T-cell (primary cell): ENCODE measurements at regions not wholly inside any gene's neighbourhood (a gene's known extent, or its start where the extent isn't known, plus 50 kb on each side); places are given as distances from the start of the nearest gene placed in this dataset.

Experiments
- ATAC-seq, 4 experiments: fragments of 200-7000 bp in 3 of 4; fragments of 150-1000 bp in 1 of 4; cut with Tn5 transposase; replicated peaks in 1 of 4; 1 replicate in 3 of 4; 2 replicates in 1 of 4; pipeline ENCODE4 v1.10.0; 2021; ENCODE audit warnings: moderate library complexity in 3 of 4, mild to moderate bottlenecking in 2 of 4, moderate number of reproducible peaks in 1 of 4
- CTCF ChIA-PET, 2 donors: fragments of 300-600 bp; sonication (Branson Sonifier 250); formaldehyde crosslinking; loops; one replicate each; lab custom pipeline; 2022; ENCODE audit warnings: antibody characterized with exemption in 2 of 2; lab: Charles Lee
- POLR2A ChIA-PET, 2 donors: fragments of 300-600 bp; sonication (Branson Sonifier 250); formaldehyde crosslinking; loops; one replicate each; lab custom pipeline; 2022; ENCODE audit warnings: antibody characterized with exemption in 2 of 2; lab: Charles Lee
- DNase-seq, 35 experiments: peaks; one replicate each; pipeline versions ENCODE4 v3.0.0 to v3.0.0-alpha.2; 2013 to 2023
- H3K27ac ChIP-seq: one replicate; pipeline ENCODE4 v1.5.1; 2013; ENCODE audit warnings: low read length
- H3K27me3 ChIP-seq, 2 experiments: replicated peaks in 1 of 2; 1 replicate in 1 of 2; 2 replicates in 1 of 2; pipeline versions ENCODE4 v1.6.1 to v1.7.0; 2013; ENCODE audit warnings: low read length in 1 of 2, mixed read lengths in 1 of 2; ENCODE audit not compliant: control insufficient read depth in 2 of 2, insufficient read depth in 2 of 2; ENCODE audit errors: extremely low read depth in 1 of 2
- H3K36me3 ChIP-seq, 2 donors: 1 replicate in 1 of 2; 2 replicates in 1 of 2; pipeline versions ENCODE4 v1.6.1 to v1.7.0; 2013; ENCODE audit warnings: low read length in 1 of 2; ENCODE audit not compliant: control insufficient read depth in 2 of 2, insufficient read depth in 1 of 2; ENCODE audit errors: extremely low read depth in 1 of 2
- H3K4me1 ChIP-seq, 2 experiments: 1 replicate in 1 of 2; 2 replicates in 1 of 2; pipeline versions ENCODE4 v1.6.1 to v1.7.0; 2013; ENCODE audit warnings: low read length in 2 of 2, mixed read lengths in 1 of 2; ENCODE audit not compliant: insufficient read depth in 2 of 2, control insufficient read depth in 1 of 2; ENCODE audit errors: extremely low read depth in 1 of 2
- H3K4me3 ChIP-seq, 2 donors: 1 replicate in 1 of 2; 2 replicates in 1 of 2; pipeline versions ENCODE4 v1.5.1 to v1.7.0; 2013; ENCODE audit warnings: mild to moderate bottlenecking in 2 of 2, low read length in 1 of 2, moderate library complexity in 1 of 2; ENCODE audit not compliant: control insufficient read depth in 1 of 2; ENCODE audit errors: extremely low read depth in 1 of 2
- H3K9me3 ChIP-seq: 2 replicates; pipeline ENCODE4 v1.7.0; 2013
- H3K27ac Mint-ChIP-seq, 2 donors: one replicate each; pipeline ENCODE4 v1.8.0; 2020 to 2021; ENCODE audit warnings: mild to moderate bottlenecking in 2 of 2, mixed read lengths in 2 of 2
- H3K27me3 Mint-ChIP-seq, 2 donors: one replicate each; pipeline ENCODE4 v1.8.0; 2021 to 2022; ENCODE audit warnings: mixed read lengths in 2 of 2
- H3K36me3 Mint-ChIP-seq: one replicate; pipeline ENCODE4 v1.8.0; 2021; ENCODE audit warnings: mixed read lengths
- H3K4me1 Mint-ChIP-seq, 3 donors: one replicate each; pipeline ENCODE4 v1.8.0; 2020 to 2022; ENCODE audit warnings: mixed read lengths in 3 of 3, mild to moderate bottlenecking in 1 of 3
- H3K4me3 Mint-ChIP-seq, 3 donors: one replicate each; pipeline ENCODE4 v1.8.0; 2020 to 2022; ENCODE audit warnings: mild to moderate bottlenecking in 3 of 3, mixed read lengths in 3 of 3, moderate library complexity in 3 of 3
- H3K9me3 Mint-ChIP-seq, 3 donors: one replicate each; pipeline ENCODE4 v1.8.0; 2020 to 2022; ENCODE audit warnings: mixed read lengths in 3 of 3
- WGBS: methylation state at CpG from one replicate; pipeline ENCODE4 v1.1.5; 2013; ENCODE audit warnings: missing lambda C conversion rate; ENCODE audit not compliant: insufficient coverage; 5-methylcytosine and 5-hydroxymethylcytosine counted together

GRCh38 chr2:175648577-175649063 lies 353.4 kb downstream of the LNPK start:
- H3K36me3 Mint-ChIP-seq: no peaks in the 10 kb centered on the region
- no peak overlapping the region for H3K4me3 ChIP-seq
- no peak overlapping the region for H3K27ac Mint-ChIP-seq
- CTCF ChIA-PET: no interaction called here
- H3K9me3 ChIP-seq: no peaks in the 10 kb centered on the region
- no peaks in the 10 kb centered on the region for H3K4me1 Mint-ChIP-seq
- no peaks in the 10 kb centered on the region for H3K36me3 ChIP-seq
- H3K4me1 ChIP-seq: no peaks in the 10 kb centered on the region
- H3K27ac ChIP-seq: no peak overlapping the region
- no peak overlapping the region for H3K4me3 Mint-ChIP-seq
- H3K9me3 Mint-ChIP-seq: peaks cover 0 to 3% (median 0%) of the 10 kb centered on the region in 3 donors
- DNase-seq: no peak
- no peak for ATAC-seq
- POLR2A ChIA-PET: interaction anchor here in 1 of 2 donors (0.7 kb wide), 1 partner anchor 1255 kb away, joined by 3 read pairs; no protein-coding TSS in a partner anchor
- peaks cover 8 to 11% of the 10 kb centered on the region in 2 donors for H3K27me3 Mint-ChIP-seq
- WGBS: no CpG with 5 or more reads among the region's 1 CpG
- H3K27me3 ChIP-seq: peaks cover 0 to 13% of the 10 kb centered on the region in 2 experiments

GRCh38 chr2:175647058-175647457 lies 355.0 kb downstream of the LNPK start:
- no peak for DNase-seq
- Mint-ChIP-seq H3K27ac (no peak overlapping the region), H3K4me3 (no peak overlapping the region), H3K4me1 (no peaks in the 10 kb centered on the region), H3K36me3 (no peaks in the 10 kb centered on the region), H3K9me3 (peaks cover 0 to 3% (median 0%) of the 10 kb centered on the region in 3 donors), H3K27me3 (peaks cover 7 to 8% of the 10 kb centered on the region in 2 donors)
- WGBS: no CpG with 5 or more reads among the region's 2 CpGs
- no peak overlapping the region for H3K27ac ChIP-seq
- no peaks in the 10 kb centered on the region for H3K36me3 ChIP-seq
- H3K4me3 ChIP-seq: no peak overlapping the region
- peaks cover 0 to 13% of the 10 kb centered on the region in 2 experiments for H3K27me3 ChIP-seq
- CTCF ChIA-PET: no interaction called here
- H3K9me3 ChIP-seq: no peaks in the 10 kb centered on the region
- H3K4me1 ChIP-seq: no peaks in the 10 kb centered on the region
- no peak for ATAC-seq
- POLR2A ChIA-PET: no interaction called here

GRCh38 chr2:175640655-175641054 lies 361.4 kb downstream of the LNPK start:
- DNase-seq: no peak

GRCh38 chr2:175633227-175633626 lies 368.8 kb downstream of the LNPK start:
- Mint-ChIP-seq H3K4me3 (no peak overlapping the region), H3K4me1 (no peaks in the 10 kb centered on the region), H3K9me3 (no peaks in the 10 kb centered on the region), H3K36me3 (no peaks in the 10 kb centered on the region), H3K27me3 (peaks cover 8 to 14% of the 10 kb centered on the region in 2 donors), H3K27ac (no peak overlapping the region)
- ATAC-seq (no peak), DNase-seq (no peak)
- no peak overlapping the region for H3K27ac ChIP-seq
- H3K4me3 ChIP-seq: no peak overlapping the region
- no peaks in the 10 kb centered on the region for H3K36me3 ChIP-seq
- no peaks in the 10 kb centered on the region for H3K9me3 ChIP-seq
- POLR2A ChIA-PET: no interaction called here
- H3K4me1 ChIP-seq: no peaks in the 10 kb centered on the region
- H3K27me3 ChIP-seq: no peaks in the 10 kb centered on the region
- no CpG with 5 or more reads among the region's 2 CpGs for WGBS
- CTCF ChIA-PET: no interaction called here

More at GRCh38 chr2:175640655-175641054, 361.4 kb downstream of the LNPK start:
- H3K36me3 Mint-ChIP-seq: no peaks in the 10 kb centered on the region
- no peaks in the 10 kb centered on the region for H3K4me1 ChIP-seq
- no peaks in the 10 kb centered on the region for H3K9me3 ChIP-seq
- no peaks in the 10 kb centered on the region for H3K9me3 Mint-ChIP-seq
- ChIA-PET POLR2A (no interaction called here), CTCF (interaction anchor here in 1 of 2 donors (0.6 kb wide), 1 partner anchor 1420 kb away, joined by 3 read pairs; no protein-coding TSS in a partner anchor)
- no peak for ATAC-seq
- H3K27ac Mint-ChIP-seq: no peak overlapping the region
- no peak overlapping the region for H3K27ac ChIP-seq
- no peaks in the 10 kb centered on the region for H3K27me3 ChIP-seq
- no peaks in the 10 kb centered on the region for H3K4me1 Mint-ChIP-seq
- no peaks in the 10 kb centered on the region for H3K36me3 ChIP-seq
- peaks cover 3 to 7% of the 10 kb centered on the region in 2 donors for H3K27me3 Mint-ChIP-seq
- H3K4me3 ChIP-seq: no peak overlapping the region
- no peak overlapping the region for H3K4me3 Mint-ChIP-seq
- WGBS: no CpG with 5 or more reads among the region's 2 CpGs

GRCh38 chr2:175631245-175631623 lies 370.8 kb downstream of the LNPK start:
- no peaks in the 10 kb centered on the region for H3K4me1 ChIP-seq
- no peaks in the 10 kb centered on the region for H3K36me3 Mint-ChIP-seq
- ATAC-seq (no peak), DNase-seq (no peak)
- H3K4me3 Mint-ChIP-seq: no peak overlapping the region
- H3K4me3 ChIP-seq: no peak overlapping the region
- H3K4me1 Mint-ChIP-seq: no peaks in the 10 kb centered on the region
- no peaks in the 10 kb centered on the region for H3K9me3 ChIP-seq
- POLR2A ChIA-PET: no interaction called here
- H3K36me3 ChIP-seq: no peaks in the 10 kb centered on the region
- no peaks in the 10 kb centered on the region for H3K27me3 ChIP-seq
- H3K27me3 Mint-ChIP-seq: peaks cover 8 to 14% of the 10 kb centered on the region in 2 donors
- no peak overlapping the region for H3K27ac ChIP-seq
- CTCF ChIA-PET: no interaction called here
- H3K27ac Mint-ChIP-seq: no peak overlapping the region
- H3K9me3 Mint-ChIP-seq: no peaks in the 10 kb centered on the region

GRCh38 chr2:175630280-175631244 lies 371.5 kb downstream of the LNPK start:
- Mint-ChIP-seq H3K4me1 (no peaks in the 10 kb centered on the region), H3K4me3 (no peak overlapping the region), H3K36me3 (no peaks in the 10 kb centered on the region), H3K27me3 (peaks cover 8 to 18% of the 10 kb centered on the region in 2 donors), H3K9me3 (no peaks in the 10 kb centered on the region), H3K27ac (no peak overlapping the region)
- ATAC-seq (no peak), DNase-seq (no peak)
- Histone ChIP-seq H3K4me1 (no peaks in the 10 kb centered on the region), H3K27ac (no peak overlapping the region), H3K4me3 (no peak overlapping the region), H3K36me3 (no peaks in the 10 kb centered on the region), H3K9me3 (no peaks in the 10 kb centered on the region), H3K27me3 (no peaks in the 10 kb centered on the region)
- CTCF ChIA-PET: no interaction called here
- WGBS: 24% methylated on average over 4 of the region's 15 CpGs
- POLR2A ChIA-PET: interaction anchor here in 1 of 2 donors (0.6 kb wide), 1 partner anchor 23 kb away, joined by 3 read pairs; no protein-coding TSS in a partner anchor
